ENCODE measurements at regions not wholly inside any gene's neighbourhood (a gene's known extent, or its start where the extent isn't known, plus 50 kb on each side); places are given as distances from the start of the nearest gene placed in this dataset.

- H3K27ac ChIP-seq (ENCODE audit: low read depth in 1 of 2, low read length in 2 of 2) = no peak overlapping the region
- Mint-ChIP-seq H3K27me3 (peaks cover 5% of the 10 kb centered on the region), H3K4me1 (ENCODE audit: low read depth) (no peaks in the 10 kb centered on the region), H3K36me3 (ENCODE audit: low read depth) (no peaks in the 10 kb centered on the region), H3K4me3 (no peak overlapping the region), H3K27ac (no peak overlapping the region), H3K9me3 (peaks cover 2% of the 10 kb centered on the region)
- no peaks in the 10 kb centered on the region for H3K36me3 ChIP-seq (ENCODE audit: insufficient read depth, low read length)
- POLR2A ChIA-PET = no interaction called here
- H3K4me1 ChIP-seq (ENCODE audit: insufficient read depth, low read length) = no peaks in the 10 kb centered on the region
- no peak overlapping the region for H3K4me3 ChIP-seq (ENCODE audit: low read length)
- DNase-seq = peak in 1 of 14 experiments; percentile 26
- peaks cover 0 to 2% of the 10 kb centered on the region in 2 experiments for H3K27me3 ChIP-seq (ENCODE audit: control insufficient read depth in 1 of 2, insufficient read depth in 2 of 2, low read length in 2 of 2)
- CTCF ChIA-PET = no interaction called here
- intact Hi-C loops (cut with DNase I, micrococcal nuclease) = no loop called here
- ATAC-seq (ENCODE audit: poor library complexity) = no peak
- H3K9me3 ChIP-seq (ENCODE audit: control insufficient read depth in 1 of 2, insufficient read depth in 1 of 2, low read length in 2 of 2) = peaks cover 0 to 30% of the 10 kb centered on the region in 2 experiments
- TF ChIP-seq, protein P1, sequence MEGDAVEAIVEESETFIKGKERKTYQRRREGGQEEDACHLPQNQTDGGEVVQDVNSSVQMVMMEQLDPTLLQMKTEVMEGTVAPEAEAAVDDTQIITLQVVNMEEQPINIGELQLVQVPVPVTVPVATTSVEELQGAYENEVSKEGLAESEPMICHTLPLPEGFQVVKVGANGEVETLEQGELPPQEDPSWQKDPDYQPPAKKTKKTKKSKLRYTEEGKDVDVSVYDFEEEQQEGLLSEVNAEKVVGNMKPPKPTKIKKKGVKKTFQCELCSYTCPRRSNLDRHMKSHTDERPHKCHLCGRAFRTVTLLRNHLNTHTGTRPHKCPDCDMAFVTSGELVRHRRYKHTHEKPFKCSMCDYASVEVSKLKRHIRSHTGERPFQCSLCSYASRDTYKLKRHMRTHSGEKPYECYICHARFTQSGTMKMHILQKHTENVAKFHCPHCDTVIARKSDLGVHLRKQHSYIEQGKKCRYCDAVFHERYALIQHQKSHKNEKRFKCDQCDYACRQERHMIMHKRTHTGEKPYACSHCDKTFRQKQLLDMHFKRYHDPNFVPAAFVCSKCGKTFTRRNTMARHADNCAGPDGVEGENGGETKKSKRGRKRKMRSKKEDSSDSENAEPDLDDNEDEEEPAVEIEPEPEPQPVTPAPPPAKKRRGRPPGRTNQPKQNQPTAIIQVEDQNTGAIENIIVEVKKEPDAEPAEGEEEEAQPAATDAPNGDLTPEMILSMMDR (IDR thresholded peaks at IDR 0.05) = no peak
Measured at GRCh38 chr10:131703541-131703940, 197.3 kb upstream of the PPP2R2D start.

- no peaks in the 10 kb centered on the region for H3K4me1 ChIP-seq (ENCODE audit: insufficient read depth, low read length)
- H3K4me3 Mint-ChIP-seq = no peak overlapping the region
- no peak for ATAC-seq (ENCODE audit: poor library complexity)
- H3K4me1 Mint-ChIP-seq (ENCODE audit: low read depth) = no peaks in the 10 kb centered on the region
- no peak overlapping the region for H3K27ac Mint-ChIP-seq
- H3K27me3 Mint-ChIP-seq = peaks cover 5% of the 10 kb centered on the region
- H3K9me3 Mint-ChIP-seq = peaks cover 2% of the 10 kb centered on the region
- peaks cover 0 to 30% of the 10 kb centered on the region in 2 experiments for H3K9me3 ChIP-seq (ENCODE audit: control insufficient read depth in 1 of 2, insufficient read depth in 1 of 2, low read length in 2 of 2)
- no peak overlapping the region for H3K4me3 ChIP-seq (ENCODE audit: low read length)
- no peaks in the 10 kb centered on the region for H3K36me3 ChIP-seq (ENCODE audit: insufficient read depth, low read length)
- no peak overlapping the region for H3K27ac ChIP-seq (ENCODE audit: low read depth in 1 of 2, low read length in 2 of 2)
- no peaks in the 10 kb centered on the region for H3K36me3 Mint-ChIP-seq (ENCODE audit: low read depth)
- ChIA-PET POLR2A (no interaction called here), CTCF (no interaction called here)
- TF ChIP-seq, protein P1 (IDR thresholded peaks at IDR 0.05) = no peak
- peak in 1 of 14 experiments; percentile 15 for DNase-seq
- intact Hi-C loops (cut with DNase I, micrococcal nuclease) = no loop called here
- peaks cover 0 to 2% of the 10 kb centered on the region in 2 experiments for H3K27me3 ChIP-seq (ENCODE audit: control insufficient read depth in 1 of 2, insufficient read depth in 2 of 2, low read length in 2 of 2)
Measured at GRCh38 chr10:131703941-131704340, 196.9 kb upstream of the PPP2R2D start.

DNA sequence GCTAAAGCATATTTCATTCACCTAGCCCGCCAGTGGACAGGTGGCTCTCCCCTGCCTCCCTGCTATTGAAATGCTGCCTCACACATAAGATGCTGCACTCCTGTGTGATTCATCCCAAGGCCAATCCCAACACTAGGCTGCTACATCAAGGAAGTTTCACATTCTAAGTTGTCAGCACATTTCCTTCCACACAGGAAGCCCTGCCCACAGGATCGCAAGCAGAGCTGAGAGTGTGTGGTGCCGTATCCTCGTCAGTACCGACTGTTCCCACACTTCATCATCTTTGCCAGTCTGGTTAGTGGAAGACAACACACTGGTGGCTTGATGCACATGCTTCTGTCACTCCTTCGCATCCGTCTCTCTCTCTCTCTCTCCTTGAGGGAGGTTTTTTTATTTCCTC, 194.3 kb upstream of the PPP2R2D start:
- no peak overlapping the region for H3K27ac ChIP-seq (ENCODE audit: low read depth in 1 of 2, low read length in 2 of 2)
- TF ChIP-seq, protein P1 (IDR thresholded peaks at IDR 0.05) = no peak
- POLR2A ChIA-PET = no interaction called here
- H3K4me3 ChIP-seq (ENCODE audit: low read length) = no peak overlapping the region
- H3K4me1 ChIP-seq (ENCODE audit: insufficient read depth, low read length) = no peaks in the 10 kb centered on the region
- H3K9me3 Mint-ChIP-seq = peaks cover 2% of the 10 kb centered on the region
- intact Hi-C loops (cut with DNase I, micrococcal nuclease) = no loop called here
- ATAC-seq (ENCODE audit: poor library complexity) (no peak), DNase-seq (peak in 1 of 14 experiments; percentile 5)
- H3K9me3 ChIP-seq (ENCODE audit: control insufficient read depth in 1 of 2, insufficient read depth in 1 of 2, low read length in 2 of 2) = peaks cover 0 to 30% of the 10 kb centered on the region in 2 experiments
- peaks cover 10% of the 10 kb centered on the region for H3K27me3 Mint-ChIP-seq
- H3K4me3 Mint-ChIP-seq = no peak overlapping the region
- H3K4me1 Mint-ChIP-seq (ENCODE audit: low read depth) = no peaks in the 10 kb centered on the region
- no peak overlapping the region for H3K27ac Mint-ChIP-seq
- no peaks in the 10 kb centered on the region for H3K36me3 ChIP-seq (ENCODE audit: insufficient read depth, low read length)
- CTCF ChIA-PET = no interaction called here
- H3K36me3 Mint-ChIP-seq (ENCODE audit: low read depth) = no peaks in the 10 kb centered on the region
- H3K27me3 ChIP-seq (ENCODE audit: control insufficient read depth in 1 of 2, insufficient read depth in 2 of 2, low read length in 2 of 2) = no peaks in the 10 kb centered on the region
